Superior temporal gyrus (tissue), 1 donor: ENCODE measurements at regions not wholly inside any gene's neighbourhood (a gene's known extent, or its start where the extent isn't known, plus 50 kb on each side); places are given as distances from the start of the nearest gene placed in this dataset.
A peak's percentile ranks its signal among the peaks of the same experiment; 100 is the strongest.
"Not testable (repeated sequence)": the region's sequence is repeated elsewhere in the genome, so short reads cannot be mapped to it uniquely, and the experiment has no call there.

Source experiments
- DNase-seq: peaks from one replicate; pipeline ENCODE4 v3.0.0-alpha.2; 2016; ENCODE audit errors: extremely low spot score

DNA sequence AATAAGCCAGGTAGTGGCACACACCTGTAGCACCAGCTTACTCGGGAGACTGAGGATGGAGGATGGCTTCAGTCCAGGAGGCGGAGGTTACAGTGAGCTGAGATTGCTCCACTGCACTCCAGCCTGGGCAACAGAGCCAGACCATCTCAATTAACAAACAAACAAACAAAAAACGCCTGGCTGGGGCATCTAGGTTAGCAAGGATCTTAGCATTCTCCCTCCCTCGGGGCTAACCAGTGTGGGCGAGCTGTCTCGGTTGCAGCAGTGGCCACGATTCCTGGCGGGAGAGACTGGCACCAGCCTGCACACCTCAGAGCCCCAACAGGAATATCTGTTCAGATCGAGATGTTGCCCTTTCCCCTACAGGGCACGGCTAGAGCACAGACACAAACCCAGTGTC is 91.3 kb upstream of the KCTD7 start:
- no peak for DNase-seq

DNA sequence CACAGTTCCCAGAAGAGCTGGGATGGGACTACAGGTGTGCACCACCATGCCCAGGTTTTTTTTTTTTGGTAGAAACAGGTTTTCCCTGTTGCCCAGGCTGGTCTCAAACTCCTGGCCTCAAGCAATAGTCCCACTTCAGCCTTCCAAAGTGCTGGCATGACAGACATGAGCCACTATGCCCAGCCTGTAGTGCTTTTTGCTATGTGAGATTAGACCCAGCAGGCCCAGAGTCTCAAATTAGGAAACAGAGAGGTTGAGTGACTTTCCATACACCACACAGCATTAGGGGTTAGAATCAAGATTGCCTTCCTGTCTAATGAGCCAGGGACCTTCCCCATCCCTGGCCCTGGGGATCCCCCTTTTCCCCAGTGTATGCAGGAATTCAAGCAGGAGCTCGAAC is 90.8 kb upstream of the KCTD7 start:
- DNase-seq = no peak

DNA sequence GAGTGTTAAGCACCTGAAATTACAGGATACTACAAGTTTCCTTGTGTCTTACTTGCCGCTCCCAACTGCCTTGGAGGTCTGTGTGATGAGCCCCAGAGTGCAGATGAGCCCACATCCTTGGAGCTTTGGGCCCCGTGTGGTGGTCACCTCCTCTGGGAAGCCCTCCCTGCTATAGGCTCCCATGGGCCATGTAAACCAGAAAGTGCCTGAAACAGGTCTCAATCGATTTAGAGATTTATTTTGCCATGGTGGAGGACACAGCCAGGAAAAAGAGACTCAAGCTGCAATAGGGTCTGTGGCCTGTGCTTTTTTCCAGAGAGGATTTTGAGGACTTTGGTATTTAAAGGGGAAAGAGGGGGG is 89.4 kb upstream of the KCTD7 start:
- DNase-seq = no peak

DNA sequence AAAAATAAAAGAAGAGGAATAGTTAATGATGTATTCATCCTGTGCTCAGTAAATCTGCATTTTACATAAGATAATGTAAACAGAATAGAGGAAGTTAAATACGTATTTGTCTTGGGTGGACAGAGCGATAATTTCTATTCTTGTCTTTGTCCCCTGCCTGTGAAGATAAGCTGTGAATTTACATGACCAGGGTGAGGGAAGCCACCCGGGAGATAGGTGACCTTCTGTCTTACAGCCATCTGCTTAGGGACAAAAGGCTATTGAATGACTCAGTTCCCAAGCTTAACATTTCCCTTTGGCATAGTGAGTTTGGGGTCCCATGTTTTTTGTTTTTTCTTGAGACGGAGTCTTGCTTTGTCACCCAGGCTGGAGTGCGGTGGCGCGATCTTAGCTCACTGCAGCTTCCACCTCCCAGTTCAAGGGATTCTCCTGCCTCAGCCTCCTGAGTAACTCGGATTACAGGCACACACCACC is 88.7 kb upstream of the KCTD7 start:
- no peak for DNase-seq

DNA sequence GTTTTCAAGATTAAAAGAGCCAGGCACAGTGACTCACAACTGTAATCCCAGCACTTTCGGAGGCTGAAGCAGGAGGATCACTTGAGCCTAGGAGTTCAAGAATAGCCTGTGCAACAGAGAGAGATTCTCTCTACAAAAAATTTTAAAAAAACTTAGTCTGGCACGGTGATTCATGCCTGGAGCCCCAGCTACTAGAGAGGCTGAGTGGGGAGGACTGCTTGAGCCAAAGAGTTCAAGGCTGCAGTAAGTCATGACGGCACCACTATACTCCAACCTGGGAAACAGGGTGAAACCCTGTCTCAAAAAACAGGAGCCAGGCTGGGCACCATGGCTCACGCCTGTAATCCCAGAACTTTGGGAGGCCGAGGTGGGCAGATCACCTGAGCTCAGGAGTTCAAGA is 86.6 kb upstream of the KCTD7 start:
- DNase-seq = no peak

DNA sequence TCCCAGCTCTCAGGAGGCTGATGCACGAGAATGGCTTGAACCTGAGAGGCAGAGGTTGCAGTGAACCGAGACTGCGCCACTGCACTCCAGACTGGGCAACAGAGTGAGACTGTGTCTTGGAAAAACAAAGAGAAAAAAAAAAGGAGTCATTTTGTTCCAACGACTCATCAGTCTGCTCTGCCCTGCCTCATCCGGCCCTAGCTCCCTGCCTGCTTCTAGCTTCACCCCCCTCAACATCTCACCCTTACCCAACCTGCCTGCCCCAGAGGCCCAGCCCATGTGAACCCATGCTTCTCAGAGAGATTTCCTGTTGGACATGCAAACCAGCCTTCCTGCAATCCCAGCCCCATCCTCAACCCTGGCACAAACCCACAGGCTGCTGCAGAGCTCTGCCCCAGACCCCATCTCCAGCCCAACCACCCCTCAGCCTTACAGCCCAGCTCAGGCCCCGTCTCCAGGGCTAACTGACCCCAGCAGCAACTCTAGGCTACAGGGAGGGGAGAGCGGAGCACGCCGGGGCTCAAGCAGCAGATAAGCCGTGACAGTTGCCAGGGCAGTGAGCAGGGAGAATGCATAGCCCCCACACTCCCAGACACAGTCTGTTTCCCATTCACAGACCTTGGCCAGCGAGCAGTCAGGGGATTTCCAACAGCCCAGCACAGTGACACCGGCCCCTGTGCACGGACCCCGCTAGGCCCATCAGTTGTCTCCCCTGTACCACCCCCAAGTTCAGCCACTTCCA is 86.0 kb upstream of the KCTD7 start:
- DNase-seq = no peak

DNA sequence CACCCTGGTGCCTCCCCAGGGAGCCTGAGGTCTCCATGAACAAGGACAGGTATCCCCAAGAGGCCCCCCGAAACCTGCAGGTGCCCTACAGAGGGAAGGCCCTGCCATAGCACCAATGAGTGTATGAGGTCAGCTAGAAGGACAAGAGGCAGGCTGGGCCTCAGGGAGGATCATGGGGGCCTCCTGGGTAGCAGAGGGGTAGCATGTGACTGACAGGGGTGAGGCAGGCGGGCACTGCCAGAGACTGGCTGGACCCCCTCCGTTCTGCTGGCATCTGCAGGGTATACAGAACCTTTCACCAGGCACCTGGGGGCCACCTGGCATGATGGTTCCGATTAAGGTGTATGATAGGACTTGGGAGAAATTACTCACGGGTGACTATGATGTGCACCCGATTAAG is 79.2 kb upstream of the KCTD7 start:
- no peak for DNase-seq

DNA sequence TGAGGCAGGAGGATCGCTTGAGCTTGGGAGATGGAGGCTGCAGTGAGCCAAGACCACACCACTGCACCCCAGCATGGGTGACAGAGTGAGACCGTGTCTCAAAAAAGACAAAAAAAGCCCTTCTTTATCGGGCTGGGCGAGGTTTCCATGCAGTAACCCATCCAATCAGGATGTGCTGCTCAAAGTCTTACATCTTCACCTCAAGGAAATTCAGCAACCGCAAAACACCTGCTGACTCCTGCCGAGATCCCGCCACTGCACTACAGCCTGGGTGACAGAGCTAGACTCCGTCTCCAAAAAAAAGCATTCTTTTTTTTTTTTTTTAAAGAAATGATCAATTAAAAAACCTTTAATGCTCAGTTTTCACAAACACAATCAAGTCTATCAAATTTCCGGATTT is 75.7 kb upstream of the KCTD7 start:
- DNase-seq = no peak

DNA sequence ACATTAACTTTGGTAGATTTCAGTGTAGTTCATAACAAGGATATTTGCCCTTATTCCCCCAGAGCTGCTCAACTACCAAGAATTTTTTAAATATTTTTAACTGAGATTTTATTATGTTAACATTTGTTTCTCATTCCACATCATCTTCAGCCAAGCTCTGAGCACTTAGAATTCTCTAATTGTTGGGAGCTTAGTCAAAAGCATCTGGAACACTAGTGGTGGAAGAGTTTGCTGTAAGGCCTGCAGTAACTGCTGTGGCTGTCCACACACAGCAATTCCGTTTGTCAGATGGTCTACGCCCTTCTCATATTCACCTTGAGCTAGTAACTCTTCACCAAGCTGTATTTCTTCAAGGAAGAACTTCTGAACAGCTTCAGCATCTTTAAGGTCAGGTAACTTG is 75.0 kb upstream of the KCTD7 start:
- DNase-seq = not testable (repeated sequence)

DNA sequence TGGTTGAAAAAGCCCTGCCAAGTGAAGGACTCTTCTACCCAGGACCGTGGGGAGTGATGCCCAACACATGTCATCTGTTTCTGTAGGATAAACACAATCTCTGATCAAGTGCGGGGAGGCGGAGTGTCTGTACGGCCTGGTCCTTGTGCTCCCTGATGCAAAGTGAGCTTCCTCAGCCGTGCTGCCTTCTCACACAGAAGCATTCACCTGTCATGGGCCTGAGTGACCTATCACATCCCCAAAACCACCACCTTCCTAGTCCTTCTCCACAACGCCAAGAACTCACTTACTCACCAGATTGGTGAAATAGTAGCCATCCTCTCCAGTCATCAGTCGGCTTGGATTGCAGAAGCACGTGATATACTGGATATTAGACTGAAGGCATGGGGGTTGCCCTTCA is 74.4 kb upstream of the KCTD7 start:
- DNase-seq = not testable (repeated sequence)

DNA sequence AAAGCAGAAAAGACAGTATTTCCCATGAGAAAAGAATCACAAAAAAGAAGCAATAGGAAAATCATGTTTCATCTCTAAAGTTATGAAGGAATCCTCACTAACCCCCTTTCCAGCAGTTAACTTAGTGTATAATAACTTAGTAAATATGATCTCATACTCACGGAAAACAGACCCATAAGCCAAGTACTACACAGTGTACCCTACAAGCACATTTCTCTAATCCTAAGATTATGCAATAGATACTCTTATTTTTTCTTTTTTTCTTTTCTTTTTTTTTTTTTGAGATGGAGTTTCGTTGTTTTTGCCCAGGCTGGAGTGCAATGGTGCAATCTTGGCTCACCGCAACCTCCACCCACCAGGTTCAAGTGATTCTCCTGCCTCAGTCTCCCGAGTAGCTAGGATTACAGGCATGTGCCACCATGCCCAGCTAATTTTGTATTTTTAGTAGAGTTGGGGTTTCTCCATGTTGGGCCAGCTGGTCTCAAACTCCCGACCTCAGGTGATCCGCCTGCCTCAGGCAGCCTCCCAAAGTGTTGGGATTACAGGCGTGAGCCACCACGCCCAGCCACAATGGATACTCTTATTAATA is 73.7 kb upstream of the KCTD7 start:
- not testable (repeated sequence) for DNase-seq

DNA sequence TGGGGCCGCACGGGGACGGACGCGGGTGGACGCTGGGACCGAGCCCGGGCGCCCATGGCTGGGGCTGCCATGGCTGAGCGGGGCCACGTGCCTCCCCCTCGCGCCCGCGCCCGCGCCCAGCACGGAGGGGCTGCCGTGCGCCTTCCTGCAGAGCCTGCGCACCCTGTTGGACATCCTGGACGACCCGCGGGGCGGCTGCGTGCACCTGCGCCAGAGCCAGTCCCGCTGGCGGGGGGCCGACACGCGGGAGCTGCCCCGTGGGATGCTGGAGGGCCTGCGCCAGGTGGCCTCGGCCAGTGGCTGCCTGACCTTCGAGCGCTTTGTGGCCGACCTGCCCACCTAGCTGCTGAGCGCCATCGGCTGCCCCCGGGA is 72.5 kb upstream of the KCTD7 start:
- DNase-seq = no peak

DNA sequence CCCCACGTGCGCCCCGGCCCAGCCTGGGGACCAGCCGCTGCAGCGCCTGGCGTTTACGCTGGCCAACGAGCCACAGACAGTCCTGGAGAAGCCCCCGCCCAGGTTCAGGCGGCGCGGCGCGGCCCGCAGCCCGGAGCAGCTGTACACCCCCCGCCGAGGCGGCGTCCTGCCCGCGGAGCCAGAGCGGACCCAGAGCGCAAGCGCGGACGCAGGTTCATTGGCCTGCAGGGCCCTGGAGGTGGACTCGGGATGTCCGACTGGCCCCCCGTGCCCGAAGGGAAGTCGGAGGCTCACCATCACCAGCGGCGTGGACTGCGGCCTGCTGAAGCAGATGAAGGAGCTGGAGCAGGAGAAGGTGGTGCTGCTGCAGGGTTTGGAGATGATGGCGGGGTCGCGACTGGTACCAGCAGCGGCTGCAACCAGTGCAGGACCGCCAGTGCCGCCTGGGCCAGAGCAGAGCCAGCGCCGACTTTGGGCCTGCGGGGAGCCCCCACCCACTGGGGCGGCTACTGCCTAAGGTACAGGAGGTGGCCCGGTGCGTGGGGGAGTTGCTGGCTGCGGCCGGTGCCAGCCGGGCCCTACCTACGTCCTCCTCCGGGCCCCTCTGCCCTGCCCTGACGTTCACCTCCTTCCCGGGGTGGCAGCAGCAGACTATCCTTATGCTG is 72.0 kb upstream of the KCTD7 start:
- DNase-seq = no peak

DNA sequence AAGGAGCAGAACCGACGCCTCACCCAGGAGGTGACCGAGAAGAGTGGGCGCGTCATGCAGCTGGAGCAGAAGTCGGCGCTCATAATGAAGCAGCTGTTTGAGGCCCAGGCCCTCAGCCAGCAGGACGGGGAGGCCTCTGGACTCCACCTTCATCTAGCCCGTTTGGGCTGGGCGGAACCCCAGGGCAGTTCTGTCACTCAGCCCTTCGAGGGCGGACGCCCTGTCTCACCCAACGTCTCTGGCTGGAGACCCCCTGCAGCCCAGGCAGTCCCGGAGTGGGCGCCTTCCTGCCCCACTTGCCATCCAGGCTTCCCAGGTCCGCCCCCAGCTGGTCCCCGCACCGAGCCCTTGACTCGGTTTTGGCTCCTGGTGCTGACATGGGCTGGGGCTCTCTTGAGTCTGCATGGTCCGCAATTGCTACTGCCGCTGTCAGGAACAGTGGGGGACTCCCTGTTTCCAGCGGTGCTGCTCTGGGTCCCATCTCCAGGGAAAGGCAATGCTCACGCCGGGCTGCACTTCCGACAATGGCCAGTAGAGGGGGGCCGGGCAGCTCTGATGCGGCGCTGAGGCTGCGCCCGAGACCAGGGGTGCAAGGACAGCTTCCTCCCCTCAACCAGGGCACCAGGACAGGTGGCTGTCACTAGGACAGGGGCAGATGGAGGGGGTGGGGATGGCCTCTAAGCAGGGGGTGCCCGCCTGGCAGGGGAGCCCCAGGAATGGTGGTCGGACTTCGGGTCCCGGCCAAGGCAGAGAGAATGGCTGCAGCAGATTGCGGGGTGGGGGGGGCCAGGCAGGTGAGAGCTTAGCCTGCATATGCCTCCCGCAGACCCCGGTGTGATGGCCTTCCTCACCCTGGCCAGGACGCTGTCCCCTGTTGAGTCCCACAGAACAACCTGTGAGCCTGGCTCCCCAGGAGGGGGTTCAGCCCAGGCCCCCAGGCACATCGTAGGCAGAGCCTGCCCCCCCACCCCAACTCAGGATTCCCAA is 71.2 kb upstream of the KCTD7 start:
- DNase-seq = peak; percentile 76

DNA sequence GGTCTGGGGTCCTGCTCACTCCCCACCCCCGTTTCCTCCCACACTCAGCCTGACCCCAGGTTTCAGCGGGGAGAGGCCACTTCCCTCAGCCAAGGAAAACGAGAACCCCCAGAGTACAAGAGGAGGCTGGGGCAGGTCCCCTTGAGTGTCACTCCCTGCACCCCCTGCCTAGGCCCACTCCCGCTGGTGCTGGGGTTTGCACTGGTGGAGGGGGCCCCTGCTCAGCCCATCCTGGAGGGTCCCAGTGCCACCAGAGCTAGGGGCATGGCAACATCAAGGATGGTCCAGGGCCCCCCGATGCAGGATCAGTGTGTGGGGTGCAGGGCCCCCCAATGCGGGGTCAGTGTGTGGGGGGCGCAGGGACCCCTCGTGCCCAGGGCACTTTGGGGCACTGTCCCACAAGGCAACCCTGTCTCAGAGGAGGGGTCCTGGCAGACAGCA is 70.5 kb upstream of the KCTD7 start:
- DNase-seq = no peak

DNA sequence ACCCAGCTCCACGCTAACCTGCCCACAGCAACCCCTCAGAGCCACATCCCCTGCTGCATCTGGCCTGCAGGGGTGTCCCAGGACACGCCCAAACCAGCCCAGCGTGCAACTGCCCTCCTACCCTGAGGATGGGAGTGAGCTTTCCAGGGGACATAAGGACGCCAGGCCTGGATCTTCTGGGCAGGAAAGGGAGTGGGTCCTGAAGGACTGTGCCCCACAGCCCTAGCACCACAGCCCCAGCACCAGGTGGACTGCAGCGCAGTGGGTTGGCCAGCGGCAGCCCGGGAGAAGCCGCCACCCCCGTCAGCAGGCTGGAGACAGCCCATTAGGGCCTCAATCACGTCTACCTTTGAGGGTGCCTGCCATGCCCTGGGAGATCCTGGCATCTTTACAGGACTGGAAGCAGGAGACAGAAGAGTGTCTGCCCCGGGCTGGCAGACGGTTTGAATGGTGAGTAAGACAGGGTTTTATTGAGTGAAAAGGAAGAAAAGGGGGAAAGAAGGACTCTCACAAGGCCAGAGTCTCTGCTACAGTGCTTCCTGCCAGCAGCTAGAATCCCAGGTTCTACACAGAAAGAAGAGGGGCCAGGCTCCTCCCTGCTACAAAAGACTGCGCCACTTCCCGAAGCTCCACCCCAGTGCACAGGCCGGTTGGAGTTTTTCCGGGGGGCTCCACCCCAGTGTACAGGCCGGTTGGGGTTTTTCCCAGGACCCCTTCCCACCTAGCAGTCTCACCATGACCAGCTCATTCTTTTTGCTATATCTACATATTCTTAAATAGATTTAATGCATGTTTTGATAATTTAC is 69.8 kb upstream of the KCTD7 start:
- DNase-seq = no peak

DNA sequence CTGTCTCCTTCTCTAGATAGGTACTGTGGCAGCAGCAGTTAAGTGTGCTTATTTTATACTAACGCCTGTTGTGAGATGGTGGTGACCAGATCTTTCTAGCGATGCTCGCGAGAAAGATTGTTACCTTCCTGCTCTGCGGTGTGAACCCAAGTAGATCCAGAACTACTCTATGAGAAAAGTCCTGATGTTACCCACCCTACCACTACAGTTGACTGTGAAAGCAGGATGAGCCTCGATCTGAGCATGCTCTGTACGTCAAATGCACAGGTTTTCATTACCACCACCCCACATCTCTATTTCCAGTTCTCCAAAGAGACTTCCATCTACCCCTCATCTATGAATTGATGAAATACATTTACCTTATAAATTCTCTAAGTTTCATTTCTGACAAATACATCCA is 64.6 kb upstream of the KCTD7 start:
- DNase-seq = no peak

DNA sequence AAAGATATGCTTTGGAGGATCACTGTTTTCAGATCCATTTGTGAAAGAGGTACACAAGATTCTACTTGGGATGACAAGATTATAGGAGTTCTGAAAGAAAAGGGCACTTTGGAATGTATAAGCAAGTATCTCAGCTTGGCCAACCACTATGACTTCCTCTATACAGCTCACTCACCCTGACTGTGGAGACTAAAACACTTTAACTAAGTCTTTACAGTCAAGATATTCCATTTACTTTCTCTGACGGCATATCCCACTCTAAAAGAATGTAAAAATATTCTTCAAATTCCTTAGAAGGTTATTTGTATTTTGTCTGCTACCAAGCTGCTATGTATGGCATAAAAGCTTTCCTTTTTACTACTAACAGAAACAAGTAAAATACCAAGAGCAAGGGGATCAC is 58.5 kb upstream of the KCTD7 start:
- not testable (repeated sequence) for DNase-seq

DNA sequence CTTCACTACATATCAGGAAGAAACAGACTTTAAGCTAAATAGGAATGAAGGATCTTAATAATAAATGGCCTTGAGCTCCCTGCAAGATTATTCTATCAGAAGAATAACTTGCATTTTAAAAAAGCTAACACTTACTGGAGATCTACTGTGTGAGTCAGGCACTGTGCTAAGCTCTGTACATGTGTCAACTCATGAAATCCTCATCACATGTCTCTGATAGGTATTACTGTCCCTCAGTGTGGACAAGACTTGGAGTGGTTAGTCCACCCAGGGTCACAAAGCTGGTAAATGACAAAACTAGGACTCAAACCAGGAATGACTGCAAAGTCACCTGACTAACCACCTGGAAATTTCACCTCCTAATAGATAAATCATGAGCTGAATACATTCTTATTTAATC is 57.1 kb upstream of the KCTD7 start:
- no peak for DNase-seq

DNA sequence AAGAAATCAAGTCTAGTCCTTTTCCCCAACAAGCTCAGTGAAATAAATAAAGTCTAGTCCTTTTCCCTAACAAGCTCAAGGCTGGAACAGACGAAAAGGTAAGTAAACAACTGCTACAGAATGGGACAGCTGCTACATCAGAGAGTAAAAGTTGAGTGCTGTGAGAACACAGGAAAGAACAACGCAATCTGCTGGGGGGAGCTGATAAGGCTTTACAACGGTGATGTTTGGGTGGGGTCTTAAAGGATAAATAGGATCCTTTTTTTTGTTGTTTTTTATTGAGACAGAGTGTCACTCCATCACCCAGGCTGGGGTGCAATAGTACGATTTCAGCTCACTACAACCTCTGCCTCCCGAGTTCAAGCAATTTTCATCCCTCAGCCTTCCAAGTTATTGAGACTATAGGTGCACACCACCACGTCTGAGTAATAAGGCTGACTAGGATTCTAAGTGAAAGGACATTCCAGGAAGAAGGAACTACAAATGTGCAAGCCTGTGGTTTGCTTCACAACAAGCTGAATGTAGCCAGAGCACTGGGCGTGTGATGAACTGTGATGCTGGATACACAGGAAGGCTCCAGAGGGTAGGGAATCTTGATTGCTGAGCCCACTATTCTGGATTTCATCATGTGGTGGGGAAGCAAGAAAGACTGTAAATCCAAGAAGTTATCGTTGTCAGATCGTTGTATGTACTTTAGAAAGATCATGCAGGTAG is 54.7 kb upstream of the KCTD7 start:
- DNase-seq = not testable (repeated sequence)
